ENCODE measurements at regions not wholly inside any gene's neighbourhood (a gene's known extent, or its start where the extent isn't known, plus 50 kb on each side); places are given as distances from the start of the nearest gene placed in this dataset.

DNA sequence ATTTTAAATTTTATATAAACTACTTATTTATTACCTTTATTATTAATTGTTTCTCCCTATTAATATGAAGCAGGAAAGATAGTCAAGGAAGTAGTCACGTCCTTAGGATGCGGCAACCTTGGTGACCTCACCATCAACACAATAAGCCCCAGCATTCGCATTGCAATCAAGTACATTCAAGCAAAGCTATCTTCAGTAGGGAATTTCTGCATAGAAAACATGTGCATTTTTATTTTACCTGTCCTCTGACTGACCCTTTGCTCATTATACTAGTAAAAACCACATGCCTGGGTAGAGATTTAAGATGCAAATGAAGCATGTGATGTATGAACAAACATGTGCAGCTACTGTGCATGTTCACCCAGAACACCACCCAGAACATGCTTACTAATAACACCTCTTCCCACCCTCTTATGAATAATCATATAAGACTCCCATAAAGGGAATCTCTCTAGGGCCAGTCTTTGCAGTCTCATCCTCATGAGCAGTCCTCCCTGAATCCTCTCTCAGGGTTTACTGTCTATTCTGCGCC, 869.6 kb downstream of the TAF11L14 start:
- no peak for TF ChIP-seq EZH2phosphoT487 (IDR thresholded peaks at IDR 0.05; ENCODE audit: borderline replicate concordance, low read length)
- TF ChIP-seq, protein P1, sequence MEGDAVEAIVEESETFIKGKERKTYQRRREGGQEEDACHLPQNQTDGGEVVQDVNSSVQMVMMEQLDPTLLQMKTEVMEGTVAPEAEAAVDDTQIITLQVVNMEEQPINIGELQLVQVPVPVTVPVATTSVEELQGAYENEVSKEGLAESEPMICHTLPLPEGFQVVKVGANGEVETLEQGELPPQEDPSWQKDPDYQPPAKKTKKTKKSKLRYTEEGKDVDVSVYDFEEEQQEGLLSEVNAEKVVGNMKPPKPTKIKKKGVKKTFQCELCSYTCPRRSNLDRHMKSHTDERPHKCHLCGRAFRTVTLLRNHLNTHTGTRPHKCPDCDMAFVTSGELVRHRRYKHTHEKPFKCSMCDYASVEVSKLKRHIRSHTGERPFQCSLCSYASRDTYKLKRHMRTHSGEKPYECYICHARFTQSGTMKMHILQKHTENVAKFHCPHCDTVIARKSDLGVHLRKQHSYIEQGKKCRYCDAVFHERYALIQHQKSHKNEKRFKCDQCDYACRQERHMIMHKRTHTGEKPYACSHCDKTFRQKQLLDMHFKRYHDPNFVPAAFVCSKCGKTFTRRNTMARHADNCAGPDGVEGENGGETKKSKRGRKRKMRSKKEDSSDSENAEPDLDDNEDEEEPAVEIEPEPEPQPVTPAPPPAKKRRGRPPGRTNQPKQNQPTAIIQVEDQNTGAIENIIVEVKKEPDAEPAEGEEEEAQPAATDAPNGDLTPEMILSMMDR (IDR thresholded peaks at IDR 0.05; ENCODE audit: low read depth, low read length, poor library complexity, severe bottlenecking): no peak
- Histone ChIP-seq H3K9me2 (replicated peaks; ENCODE audit: control insufficient read depth, low read length) (no peaks in the 10 kb centered on the region), H3K27ac (ENCODE audit: low read depth, low read length) (no peak overlapping the region), H3K9me3 (ENCODE audit: control insufficient read depth, insufficient read depth, low read length) (no peaks in the 10 kb centered on the region), H4K20me1 (ENCODE audit: control insufficient read depth, insufficient read depth, low read depth, low read length) (no peaks in the 10 kb centered on the region), H3K4me3 (ENCODE audit: low read length) (no peak overlapping the region), H3K79me2 (ENCODE audit: control insufficient read depth, low read length) (no peaks in the 10 kb centered on the region), H3K4me1 (ENCODE audit: control insufficient read depth, low read length) (no peaks in the 10 kb centered on the region), H3K4me2 (ENCODE audit: low read length) (no peak overlapping the region), H3K27me3 (ENCODE audit: control insufficient read depth, low read length) (no peaks in the 10 kb centered on the region), H3F3A (ENCODE audit: control insufficient read depth, insufficient read depth) (no peaks in the 10 kb centered on the region), H3K36me3 (ENCODE audit: control insufficient read depth, low read length) (no peaks in the 10 kb centered on the region)

DNA sequence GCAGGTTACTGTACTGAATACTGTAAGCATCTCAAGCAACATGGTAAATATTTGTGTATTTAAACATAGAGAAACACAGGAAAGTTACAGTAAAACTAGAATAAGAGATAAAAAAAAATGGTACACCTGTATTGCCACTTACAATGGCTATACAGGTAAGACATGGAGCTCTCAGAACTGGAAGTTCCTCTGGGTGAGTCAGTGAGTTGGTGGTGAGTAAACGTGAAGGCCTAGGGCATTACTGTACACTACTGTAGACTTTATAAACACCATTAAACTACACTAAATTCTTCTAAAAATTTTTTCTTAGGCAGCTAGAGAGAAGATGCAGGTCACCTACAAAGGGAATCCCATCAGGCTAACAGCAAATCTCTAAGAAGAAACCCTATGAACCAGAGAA, 872.9 kb downstream of the TAF11L14 start:
- Histone ChIP-seq H4K20me1 (ENCODE audit: control insufficient read depth, insufficient read depth, low read depth, low read length) (no peaks in the 10 kb centered on the region), H3K4me1 (ENCODE audit: control insufficient read depth, low read length) (no peaks in the 10 kb centered on the region), H3K9me2 (replicated peaks; ENCODE audit: control insufficient read depth, low read length) (no peaks in the 10 kb centered on the region), H3K27ac (ENCODE audit: low read depth, low read length) (no peak overlapping the region), H3K4me2 (ENCODE audit: low read length) (no peak overlapping the region), H3K9me3 (ENCODE audit: control insufficient read depth, insufficient read depth, low read length) (no peaks in the 10 kb centered on the region), H3K4me3 (ENCODE audit: low read length) (no peak overlapping the region), H3F3A (ENCODE audit: control insufficient read depth, insufficient read depth) (no peaks in the 10 kb centered on the region), H3K79me2 (ENCODE audit: control insufficient read depth, low read length) (no peaks in the 10 kb centered on the region), H3K27me3 (ENCODE audit: control insufficient read depth, low read length) (no peaks in the 10 kb centered on the region), H3K36me3 (ENCODE audit: control insufficient read depth, low read length) (no peaks in the 10 kb centered on the region)
- TF ChIP-seq, protein P1 (IDR thresholded peaks at IDR 0.05; ENCODE audit: low read depth, low read length, poor library complexity, severe bottlenecking): no peak
- no peak for TF ChIP-seq EZH2phosphoT487 (IDR thresholded peaks at IDR 0.05; ENCODE audit: borderline replicate concordance, low read length)

DNA sequence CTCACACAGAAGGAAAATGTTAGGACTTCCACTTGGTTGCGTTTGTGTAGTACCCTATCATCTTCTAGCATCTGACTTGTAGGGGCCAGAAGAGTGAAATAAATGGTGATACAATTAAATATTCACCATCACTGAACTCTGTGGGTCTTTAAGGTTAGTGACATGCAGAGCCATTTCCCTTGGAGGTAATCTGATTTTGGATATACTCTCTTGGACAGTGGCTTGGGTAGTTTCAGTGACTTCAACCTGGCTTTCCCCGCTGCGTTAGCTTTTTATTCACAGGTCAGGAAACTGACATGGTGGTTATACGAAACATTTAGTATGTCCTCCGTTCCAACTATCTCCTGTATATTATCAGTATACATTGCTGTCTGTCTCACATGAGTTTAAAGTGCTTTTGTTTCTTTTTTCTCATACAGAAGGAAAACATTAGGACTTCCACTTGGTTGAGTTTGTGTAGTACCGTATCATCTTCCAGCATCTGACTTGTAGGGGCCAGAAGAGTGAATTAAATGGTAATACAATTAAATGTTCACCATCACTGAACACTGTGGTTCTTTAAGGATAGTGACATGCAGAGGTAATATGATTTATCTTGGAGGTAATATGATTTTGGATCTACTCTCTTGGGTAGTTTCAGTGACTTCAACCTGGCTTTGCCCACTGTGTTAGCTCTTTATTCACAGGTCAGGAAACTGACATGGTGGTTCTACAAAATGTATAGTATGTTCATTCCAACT, 883.6 kb downstream of the TAF11L14 start:
- no peaks in the 10 kb centered on the region for H4K20me1 ChIP-seq (ENCODE audit: control insufficient read depth, insufficient read depth, low read depth, low read length)
- no peaks in the 10 kb centered on the region for H3K27me3 ChIP-seq (ENCODE audit: control insufficient read depth, low read length)
- TF ChIP-seq, protein P1 (IDR thresholded peaks at IDR 0.05; ENCODE audit: low read depth, low read length, poor library complexity, severe bottlenecking): no peak
- TF ChIP-seq EZH2phosphoT487 (IDR thresholded peaks at IDR 0.05; ENCODE audit: borderline replicate concordance, low read length): no peak
- H3K4me2 ChIP-seq (ENCODE audit: low read length): no peak overlapping the region
- no peaks in the 10 kb centered on the region for H3K79me2 ChIP-seq (ENCODE audit: control insufficient read depth, low read length)
- H3K9me3 ChIP-seq (ENCODE audit: control insufficient read depth, insufficient read depth, low read length): no peaks in the 10 kb centered on the region
- H3K4me1 ChIP-seq (ENCODE audit: control insufficient read depth, low read length): no peaks in the 10 kb centered on the region
- H3K27ac ChIP-seq (ENCODE audit: low read depth, low read length): no peak overlapping the region
- H3K9me2 ChIP-seq (replicated peaks; ENCODE audit: control insufficient read depth, low read length): no peaks in the 10 kb centered on the region
- H3K4me3 ChIP-seq (ENCODE audit: low read length): no peak overlapping the region
- no peaks in the 10 kb centered on the region for H3F3A ChIP-seq (ENCODE audit: control insufficient read depth, insufficient read depth)
- H3K36me3 ChIP-seq (ENCODE audit: control insufficient read depth, low read length): no peaks in the 10 kb centered on the region
